Endothelial cell (in vitro differentiated cells): ENCODE measurements at regions not wholly inside any gene's neighbourhood (a gene's known extent, or its start where the extent isn't known, plus 50 kb on each side); places are given as distances from the start of the nearest gene placed in this dataset.
A peak's percentile ranks its signal among the peaks of the same experiment; 100 is the strongest.

Experiments
- DNase-seq: peaks from one replicate; pipeline ENCODE4 v3.0.0; 2021; ENCODE audit warnings: low spot score
- H3K27ac Mint-ChIP-seq: one replicate; pipeline ENCODE4 v1.8.0; 2021; ENCODE audit warnings: mixed read lengths, inconsistent platforms; ENCODE audit not compliant: unreplicated experiment
- H3K27me3 Mint-ChIP-seq: one replicate; pipeline ENCODE4 v1.8.0; 2021; ENCODE audit warnings: mild to moderate bottlenecking, moderate library complexity, mixed read lengths, inconsistent platforms; ENCODE audit not compliant: unreplicated experiment
- H3K36me3 Mint-ChIP-seq: one replicate; pipeline ENCODE4 v1.8.0; 2021; ENCODE audit warnings: mild to moderate bottlenecking, low read depth, mixed read lengths, inconsistent platforms; ENCODE audit not compliant: unreplicated experiment
- H3K4me1 Mint-ChIP-seq: one replicate; pipeline ENCODE4 v1.8.0; 2021; ENCODE audit warnings: mild to moderate bottlenecking, mixed read lengths, inconsistent platforms; ENCODE audit not compliant: unreplicated experiment
- H3K4me3 Mint-ChIP-seq: one replicate; pipeline ENCODE4 v1.8.0; 2021; ENCODE audit warnings: mild to moderate bottlenecking, mixed read lengths, inconsistent platforms; ENCODE audit not compliant: unreplicated experiment
- H3K9me3 Mint-ChIP-seq: one replicate; pipeline ENCODE4 v1.8.0; 2021; ENCODE audit warnings: mixed read lengths, inconsistent platforms; ENCODE audit not compliant: unreplicated experiment
- CTCF ChIP-seq: fragments of 200-600 bp; sonication (generic); IDR thresholded peaks from one replicate; pipeline ENCODE4 v1.5.0; 2021; ENCODE audit warnings: antibody characterized with exemption; ENCODE audit not compliant: unreplicated experiment

- Mint-ChIP-seq H3K4me1 (no peaks in the 10 kb centered on the region), H3K4me3 (peak overlapping the region; percentile 40), H3K36me3 (peaks cover 58% of the 10 kb centered on the region), H3K27me3 (peaks cover 24% of the 10 kb centered on the region), H3K9me3 (peaks cover 72% of the 10 kb centered on the region), H3K27ac (no peak overlapping the region)
- DNase-seq, result no peak
- TF ChIP-seq CTCF, result no peak
Measured at GRCh38 chr13:18996221-18996620, 185.4 kb downstream of the TUBA3C start.

DNA sequence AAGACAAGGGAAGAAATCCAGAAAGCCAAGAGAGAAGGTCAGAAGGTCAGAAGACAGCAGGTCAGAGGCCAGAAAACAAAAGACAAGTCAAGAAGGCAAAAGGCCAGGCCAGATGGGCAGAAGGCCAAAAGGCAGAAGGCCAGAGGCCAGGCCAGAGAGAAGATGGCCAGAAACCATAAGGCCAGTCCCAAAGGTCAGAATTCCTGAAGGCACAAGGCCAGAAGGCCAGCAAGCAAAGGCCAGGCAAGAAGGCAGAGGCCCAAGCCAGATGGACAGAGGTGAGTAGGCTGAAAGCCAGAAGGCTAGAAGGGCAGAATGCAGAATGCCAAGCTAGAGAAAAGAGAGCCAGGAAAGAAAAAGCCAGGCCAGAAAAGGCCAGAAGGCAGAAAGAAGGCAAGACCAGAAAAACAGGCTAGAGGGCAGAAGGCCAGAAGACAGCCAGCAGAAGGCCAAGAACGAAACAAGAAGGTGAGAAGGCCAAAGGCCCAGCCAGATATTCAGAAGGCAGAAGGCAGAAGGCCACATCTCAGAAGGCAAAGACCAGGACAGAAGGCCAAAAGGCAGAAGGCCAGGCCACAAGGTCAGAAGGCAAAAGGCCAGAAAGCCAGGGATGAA lies 186.3 kb downstream of the TUBA3C start:
- H3K9me3 Mint-ChIP-seq, result peaks cover 74% of the 10 kb centered on the region
- no peak overlapping the region for H3K27ac Mint-ChIP-seq
- peaks cover 24% of the 10 kb centered on the region for H3K27me3 Mint-ChIP-seq
- no peaks in the 10 kb centered on the region for H3K4me1 Mint-ChIP-seq
- H3K4me3 Mint-ChIP-seq, result peak overlapping the region; percentile 43
- no peak for DNase-seq
- no peak for TF ChIP-seq CTCF
- H3K36me3 Mint-ChIP-seq, result peaks cover 58% of the 10 kb centered on the region

DNA sequence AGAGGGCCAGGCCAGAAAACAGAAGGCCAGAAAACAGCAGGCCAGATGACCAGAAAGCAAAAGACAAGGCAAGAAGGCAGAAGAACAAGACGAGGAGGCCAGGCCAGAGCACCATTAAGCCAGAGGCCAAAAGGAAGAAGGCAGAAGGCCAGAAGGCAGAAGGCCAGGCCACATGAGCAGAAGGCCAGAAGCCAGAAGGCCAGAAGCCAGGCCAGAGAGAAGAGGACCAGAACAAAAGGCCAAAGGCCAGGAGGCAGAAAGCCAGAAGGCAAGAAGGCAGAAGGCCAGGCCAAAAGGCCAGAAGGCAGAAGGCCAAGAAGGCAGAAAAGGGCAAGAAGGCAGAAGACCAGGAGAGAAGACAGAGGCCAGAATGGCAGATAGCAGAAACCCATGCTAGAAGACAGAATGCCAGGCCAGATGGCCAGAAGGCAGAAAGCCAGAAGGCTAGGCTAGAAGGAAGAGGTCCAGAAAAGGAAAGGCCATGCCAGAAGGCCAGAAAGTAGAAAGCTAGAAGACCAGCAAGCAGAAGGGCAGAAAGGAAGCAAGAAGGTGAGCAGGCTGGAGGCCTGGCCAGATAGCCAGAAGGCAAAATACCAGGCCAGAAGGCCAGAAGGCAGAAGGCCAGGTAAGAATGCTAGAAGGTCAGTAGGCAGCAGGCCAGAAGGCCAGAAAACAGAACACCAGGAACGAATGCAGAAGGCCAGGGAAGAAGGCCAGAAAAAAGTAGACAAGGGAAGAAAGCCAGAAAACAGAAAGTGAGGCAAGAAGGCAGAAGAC lies 187.6 kb downstream of the TUBA3C start:
- H3K27ac Mint-ChIP-seq, result peak overlapping the region; percentile 54
- peaks cover 24% of the 10 kb centered on the region for H3K27me3 Mint-ChIP-seq
- H3K4me1 Mint-ChIP-seq, result no peaks in the 10 kb centered on the region
- H3K36me3 Mint-ChIP-seq, result peaks cover 58% of the 10 kb centered on the region
- H3K4me3 Mint-ChIP-seq, result peak overlapping the region; percentile 66
- no peak for DNase-seq
- TF ChIP-seq CTCF, result no peak
- H3K9me3 Mint-ChIP-seq, result peaks cover 79% of the 10 kb centered on the region

GRCh38 chr13:18992791-18993190 lies 188.8 kb downstream of the TUBA3C start:
- peaks cover 52% of the 10 kb centered on the region for H3K36me3 Mint-ChIP-seq

More at GRCh38 chr13:18992791-18993190, 188.8 kb downstream of the TUBA3C start:
- Mint-ChIP-seq H3K27ac (no peak overlapping the region), H3K4me3 (no peak overlapping the region), H3K4me1 (no peaks in the 10 kb centered on the region), H3K9me3 (peaks cover 75% of the 10 kb centered on the region), H3K27me3 (peaks cover 24% of the 10 kb centered on the region)
- no peak for TF ChIP-seq CTCF
- no peak for DNase-seq
